ENCODE measurements at regions not wholly inside any gene's neighbourhood (a gene's known extent, or its start where the extent isn't known, plus 50 kb on each side); places are given as distances from the start of the nearest gene placed in this dataset.

GRCh38 chr12:91395628-91396135 lies 213.1 kb upstream of the DCN start:
- Histone ChIP-seq H3K4me1 (ENCODE audit: control insufficient read depth, insufficient read depth, low read length) (no peaks in the 10 kb centered on the region), H3K27ac (ENCODE audit: low read length) (no peak overlapping the region), H3K36me3 (ENCODE audit: control insufficient read depth, insufficient read depth, low read length) (no peaks in the 10 kb centered on the region), H3K4me3 (ENCODE audit: low read length) (no peak overlapping the region), H3K27me3 (ENCODE audit: control insufficient read depth, insufficient read depth, low read length) (no peaks in the 10 kb centered on the region), H3K9me3 (ENCODE audit: control insufficient read depth, insufficient read depth, low read length) (no peaks in the 10 kb centered on the region)
- DNase-seq (ENCODE audit: low read depth, low spot score): no peak
- no CpG with 5 or more reads among the region's 5 CpGs for WGBS (ENCODE audit: insufficient coverage, insufficient read length)

GRCh38 chr12:91394903-91395302 lies 212.3 kb upstream of the DCN start:
- Histone ChIP-seq H3K27ac (ENCODE audit: low read length) (no peak overlapping the region), H3K9me3 (ENCODE audit: control insufficient read depth, insufficient read depth, low read length) (no peaks in the 10 kb centered on the region), H3K4me3 (ENCODE audit: low read length) (no peak overlapping the region), H3K27me3 (ENCODE audit: control insufficient read depth, insufficient read depth, low read length) (no peaks in the 10 kb centered on the region), H3K36me3 (ENCODE audit: control insufficient read depth, insufficient read depth, low read length) (no peaks in the 10 kb centered on the region), H3K4me1 (ENCODE audit: control insufficient read depth, insufficient read depth, low read length) (no peaks in the 10 kb centered on the region)
- WGBS (ENCODE audit: insufficient coverage, insufficient read length): no CpG with 5 or more reads among the region's 1 CpG
- no peak for DNase-seq (ENCODE audit: low read depth, low spot score)

GRCh38 chr12:91388573-91388972 lies 206.0 kb upstream of the DCN start:
- no peaks in the 10 kb centered on the region for H3K9me3 ChIP-seq (ENCODE audit: control insufficient read depth, insufficient read depth, low read length)
- no peaks in the 10 kb centered on the region for H3K27me3 ChIP-seq (ENCODE audit: control insufficient read depth, insufficient read depth, low read length)
- H3K27ac ChIP-seq (ENCODE audit: low read length): no peak overlapping the region
- no peak for DNase-seq (ENCODE audit: low read depth, low spot score)
- no peaks in the 10 kb centered on the region for H3K4me1 ChIP-seq (ENCODE audit: control insufficient read depth, insufficient read depth, low read length)
- H3K4me3 ChIP-seq (ENCODE audit: low read length): no peak overlapping the region
- WGBS (ENCODE audit: insufficient coverage, insufficient read length): no CpG with 5 or more reads among the region's 1 CpG
- H3K36me3 ChIP-seq (ENCODE audit: control insufficient read depth, insufficient read depth, low read length): no peaks in the 10 kb centered on the region

GRCh38 chr12:91387461-91388134 lies 205.0 kb upstream of the DCN start:
- no peak for DNase-seq (ENCODE audit: low read depth, low spot score)
- H3K4me1 ChIP-seq (ENCODE audit: control insufficient read depth, insufficient read depth, low read length): no peaks in the 10 kb centered on the region
- H3K27me3 ChIP-seq (ENCODE audit: control insufficient read depth, insufficient read depth, low read length): no peaks in the 10 kb centered on the region
- WGBS (ENCODE audit: insufficient coverage, insufficient read length): no CpG with 5 or more reads among the region's 2 CpGs
- no peaks in the 10 kb centered on the region for H3K36me3 ChIP-seq (ENCODE audit: control insufficient read depth, insufficient read depth, low read length)
- H3K4me3 ChIP-seq (ENCODE audit: low read length): no peak overlapping the region
- H3K9me3 ChIP-seq (ENCODE audit: control insufficient read depth, insufficient read depth, low read length): no peaks in the 10 kb centered on the region
- no peak overlapping the region for H3K27ac ChIP-seq (ENCODE audit: low read length)

GRCh38 chr12:91384806-91385205 lies 202.2 kb upstream of the DCN start:
- DNase-seq (ENCODE audit: low read depth, low spot score): no peak
- no CpG with 5 or more reads among the region's 2 CpGs for WGBS (ENCODE audit: insufficient coverage, insufficient read length)
- no peaks in the 10 kb centered on the region for H3K9me3 ChIP-seq (ENCODE audit: control insufficient read depth, insufficient read depth, low read length)
- H3K4me1 ChIP-seq (ENCODE audit: control insufficient read depth, insufficient read depth, low read length): no peaks in the 10 kb centered on the region
- no peak overlapping the region for H3K4me3 ChIP-seq (ENCODE audit: low read length)
- H3K36me3 ChIP-seq (ENCODE audit: control insufficient read depth, insufficient read depth, low read length): no peaks in the 10 kb centered on the region
- H3K27ac ChIP-seq (ENCODE audit: low read length): no peak overlapping the region
- no peaks in the 10 kb centered on the region for H3K27me3 ChIP-seq (ENCODE audit: control insufficient read depth, insufficient read depth, low read length)

- H3K36me3 ChIP-seq (ENCODE audit: control insufficient read depth, insufficient read depth, low read length): no peaks in the 10 kb centered on the region
- H3K27me3 ChIP-seq (ENCODE audit: control insufficient read depth, insufficient read depth, low read length): no peaks in the 10 kb centered on the region
- no peaks in the 10 kb centered on the region for H3K9me3 ChIP-seq (ENCODE audit: control insufficient read depth, insufficient read depth, low read length)
- no peaks in the 10 kb centered on the region for H3K4me1 ChIP-seq (ENCODE audit: control insufficient read depth, insufficient read depth, low read length)
- H3K27ac ChIP-seq (ENCODE audit: low read length): no peak overlapping the region
- DNase-seq (ENCODE audit: low read depth, low spot score): no peak
- no peak overlapping the region for H3K4me3 ChIP-seq (ENCODE audit: low read length)
- no CpG with 5 or more reads among the region's 1 CpG for WGBS (ENCODE audit: insufficient coverage, insufficient read length)
Observed at GRCh38 chr12:91384366-91384765, 201.7 kb upstream of the DCN start.

- H3K4me1 ChIP-seq (ENCODE audit: control insufficient read depth, insufficient read depth, low read length): no peaks in the 10 kb centered on the region
- H3K27ac ChIP-seq (ENCODE audit: low read length): no peak overlapping the region
- no peaks in the 10 kb centered on the region for H3K27me3 ChIP-seq (ENCODE audit: control insufficient read depth, insufficient read depth, low read length)
- no peak for DNase-seq (ENCODE audit: low read depth, low spot score)
- WGBS (ENCODE audit: insufficient coverage, insufficient read length): no CpG with 5 or more reads among the region's 3 CpGs
- no peaks in the 10 kb centered on the region for H3K9me3 ChIP-seq (ENCODE audit: control insufficient read depth, insufficient read depth, low read length)
- no peak overlapping the region for H3K4me3 ChIP-seq (ENCODE audit: low read length)
- no peaks in the 10 kb centered on the region for H3K36me3 ChIP-seq (ENCODE audit: control insufficient read depth, insufficient read depth, low read length)
Observed at GRCh38 chr12:91383099-91383498, 200.5 kb upstream of the DCN start.

GRCh38 chr12:91382081-91382543 lies 199.5 kb upstream of the DCN start:
- H3K27me3 ChIP-seq (ENCODE audit: control insufficient read depth, insufficient read depth, low read length): no peaks in the 10 kb centered on the region
- DNase-seq (ENCODE audit: low read depth, low spot score): peak; percentile 89
- no peaks in the 10 kb centered on the region for H3K9me3 ChIP-seq (ENCODE audit: control insufficient read depth, insufficient read depth, low read length)
- H3K36me3 ChIP-seq (ENCODE audit: control insufficient read depth, insufficient read depth, low read length): no peaks in the 10 kb centered on the region
- H3K4me1 ChIP-seq (ENCODE audit: control insufficient read depth, insufficient read depth, low read length): no peaks in the 10 kb centered on the region; the same call in 1 of the 2 replicates
- peak overlapping the region; percentile 4; the same call in 1 of the 2 replicates for H3K4me3 ChIP-seq (ENCODE audit: low read length)
- no peak overlapping the region for H3K27ac ChIP-seq (ENCODE audit: low read length)
- no CpG with 5 or more reads among the region's 4 CpGs for WGBS (ENCODE audit: insufficient coverage, insufficient read length)

- Histone ChIP-seq H3K9me3 (ENCODE audit: control insufficient read depth, insufficient read depth, low read length) (no peaks in the 10 kb centered on the region), H3K27me3 (ENCODE audit: control insufficient read depth, insufficient read depth, low read length) (no peaks in the 10 kb centered on the region), H3K36me3 (ENCODE audit: control insufficient read depth, insufficient read depth, low read length) (no peaks in the 10 kb centered on the region), H3K27ac (ENCODE audit: low read length) (no peak overlapping the region), H3K4me1 (ENCODE audit: control insufficient read depth, insufficient read depth, low read length) (peaks cover 1% of the 10 kb centered on the region; the same call in 1 of the 2 replicates), H3K4me3 (ENCODE audit: low read length) (no peak overlapping the region; the same call in 1 of the 2 replicates)
- DNase-seq (ENCODE audit: low read depth, low spot score): peak; percentile 77
- no CpG with 5 or more reads among the region's 11 CpGs for WGBS (ENCODE audit: insufficient coverage, insufficient read length)
Observed at GRCh38 chr12:91381309-91381804, 198.7 kb upstream of the DCN start.

GRCh38 chr12:91380631-91381030 lies 198.0 kb upstream of the DCN start:
- Histone ChIP-seq H3K9me3 (ENCODE audit: control insufficient read depth, insufficient read depth, low read length) (no peaks in the 10 kb centered on the region), H3K4me3 (ENCODE audit: low read length) (no peak overlapping the region), H3K4me1 (ENCODE audit: control insufficient read depth, insufficient read depth, low read length) (peaks cover 1% of the 10 kb centered on the region; the same call in 1 of the 2 replicates), H3K36me3 (ENCODE audit: control insufficient read depth, insufficient read depth, low read length) (no peaks in the 10 kb centered on the region), H3K27ac (ENCODE audit: low read length) (no peak overlapping the region), H3K27me3 (ENCODE audit: control insufficient read depth, insufficient read depth, low read length) (no peaks in the 10 kb centered on the region)
- DNase-seq (ENCODE audit: low read depth, low spot score): no peak
- no CpG with 5 or more reads among the region's 5 CpGs for WGBS (ENCODE audit: insufficient coverage, insufficient read length)
